ENCODE measurements at regions not wholly inside any gene's neighbourhood (a gene's known extent, or its start where the extent isn't known, plus 50 kb on each side); places are given as distances from the start of the nearest gene placed in this dataset.

DNA sequence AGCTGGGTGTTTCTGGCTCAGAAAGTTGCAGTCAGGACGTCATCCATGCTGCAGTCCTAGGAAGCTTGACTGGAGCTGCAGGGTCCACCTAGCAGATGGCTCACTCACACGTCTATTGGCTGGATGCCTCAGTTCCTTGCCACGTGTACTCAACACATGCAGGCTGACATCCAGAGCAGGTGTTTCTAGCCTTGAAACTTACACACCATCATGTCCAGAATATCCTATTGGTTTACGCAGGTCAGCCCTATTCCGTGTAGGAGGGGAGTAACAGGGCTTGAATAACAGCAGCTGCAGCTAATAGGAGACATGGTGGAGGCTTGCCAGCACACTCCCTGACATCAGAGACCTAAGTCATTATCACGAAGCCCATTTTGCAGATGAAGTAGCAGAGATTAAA is 473.5 kb downstream of the ACTL7B start:
- ChIA-PET CTCF (interaction anchor here (0.7 kb wide), 1 partner anchor 297 kb away, joined by 3 read pairs; no protein-coding TSS in a partner anchor), POLR2A (no interaction called here)
- DNase-seq (ENCODE audit: low read depth, low spot score), result no peak
- TF ChIP-seq, protein P1, sequence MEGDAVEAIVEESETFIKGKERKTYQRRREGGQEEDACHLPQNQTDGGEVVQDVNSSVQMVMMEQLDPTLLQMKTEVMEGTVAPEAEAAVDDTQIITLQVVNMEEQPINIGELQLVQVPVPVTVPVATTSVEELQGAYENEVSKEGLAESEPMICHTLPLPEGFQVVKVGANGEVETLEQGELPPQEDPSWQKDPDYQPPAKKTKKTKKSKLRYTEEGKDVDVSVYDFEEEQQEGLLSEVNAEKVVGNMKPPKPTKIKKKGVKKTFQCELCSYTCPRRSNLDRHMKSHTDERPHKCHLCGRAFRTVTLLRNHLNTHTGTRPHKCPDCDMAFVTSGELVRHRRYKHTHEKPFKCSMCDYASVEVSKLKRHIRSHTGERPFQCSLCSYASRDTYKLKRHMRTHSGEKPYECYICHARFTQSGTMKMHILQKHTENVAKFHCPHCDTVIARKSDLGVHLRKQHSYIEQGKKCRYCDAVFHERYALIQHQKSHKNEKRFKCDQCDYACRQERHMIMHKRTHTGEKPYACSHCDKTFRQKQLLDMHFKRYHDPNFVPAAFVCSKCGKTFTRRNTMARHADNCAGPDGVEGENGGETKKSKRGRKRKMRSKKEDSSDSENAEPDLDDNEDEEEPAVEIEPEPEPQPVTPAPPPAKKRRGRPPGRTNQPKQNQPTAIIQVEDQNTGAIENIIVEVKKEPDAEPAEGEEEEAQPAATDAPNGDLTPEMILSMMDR (IDR thresholded peaks at IDR 0.05; ENCODE audit: insufficient read depth, low read length, missing control alignments), result no peak
- no peak overlapping the region for H3K4me3 ChIP-seq (ENCODE audit: low read depth, low read length)

DNA sequence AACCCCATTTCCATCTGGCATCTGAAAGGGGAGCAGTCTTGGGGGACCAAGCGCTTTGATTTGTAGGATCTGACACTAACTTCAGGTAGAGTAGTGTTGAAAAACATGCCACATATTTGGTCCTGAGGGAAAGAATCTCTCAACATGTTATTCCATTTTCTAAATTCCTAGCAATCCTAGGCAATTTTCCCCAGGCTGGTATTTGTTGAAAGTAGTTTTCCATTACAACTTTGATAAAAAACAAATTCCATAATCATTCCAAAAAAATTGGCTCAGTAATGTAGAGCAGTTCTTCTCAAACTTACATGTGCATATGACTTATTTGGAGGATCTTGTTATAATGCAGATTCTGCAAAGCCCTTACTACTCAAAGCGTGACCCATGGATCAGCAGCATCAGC is 477.9 kb downstream of the ACTL7B start:
- H3K4me3 ChIP-seq (ENCODE audit: low read depth, low read length), result no peak overlapping the region
- no peak for DNase-seq (ENCODE audit: low read depth, low spot score)
- ChIA-PET POLR2A (no interaction called here), CTCF (no interaction called here)
- TF ChIP-seq, protein P1 (IDR thresholded peaks at IDR 0.05; ENCODE audit: insufficient read depth, low read length, missing control alignments), result no peak

DNA sequence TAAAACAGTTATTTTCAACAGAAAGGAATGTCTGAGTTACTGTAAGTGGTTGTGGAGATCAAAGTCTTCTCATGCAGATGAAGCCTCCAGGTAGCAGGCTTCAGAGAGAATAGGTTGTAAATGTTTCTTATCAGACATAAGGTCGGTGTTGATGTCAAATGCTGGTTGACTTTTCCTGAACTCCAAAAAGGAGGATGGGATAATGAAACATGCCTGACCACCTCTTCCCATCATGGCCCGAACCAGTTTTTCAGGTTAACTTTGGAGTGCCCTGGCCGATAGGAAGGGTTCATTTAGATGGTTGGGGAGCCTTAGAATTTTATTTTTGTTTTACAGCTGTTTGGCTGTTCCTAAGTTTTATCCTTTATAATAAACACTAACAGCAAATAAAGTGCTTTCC is 478.4 kb downstream of the ACTL7B start:
- CTCF ChIA-PET, result interaction anchor here (1.2 kb wide), 1 partner anchor 104 kb away, joined by 3 read pairs; no protein-coding TSS in a partner anchor
- TF ChIP-seq, protein P1 (IDR thresholded peaks at IDR 0.05; ENCODE audit: insufficient read depth, low read length, missing control alignments), result no peak
- POLR2A ChIA-PET, result no interaction called here
- H3K4me3 ChIP-seq (ENCODE audit: low read depth, low read length), result no peak overlapping the region
- DNase-seq (ENCODE audit: low read depth, low spot score), result no peak

DNA sequence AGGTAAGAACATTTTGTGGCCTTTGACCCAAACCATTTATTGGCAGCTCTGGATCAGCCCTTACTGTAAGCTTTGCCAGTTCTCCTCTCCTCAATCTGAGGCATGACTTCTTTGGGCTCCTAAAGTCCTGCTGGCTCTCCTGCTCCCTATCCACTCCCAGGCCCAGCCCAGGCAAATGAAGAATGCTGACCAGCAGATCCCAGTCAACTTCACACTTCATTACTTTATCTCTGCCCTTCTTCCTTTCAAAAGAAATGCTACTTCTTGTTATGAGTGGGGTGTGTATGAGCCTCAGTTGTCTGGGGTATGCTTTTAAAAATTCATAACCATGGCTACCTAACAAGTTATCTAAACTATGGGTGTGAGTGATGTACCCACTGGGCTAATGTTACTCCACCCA is 479.6 kb downstream of the ACTL7B start:
- H3K4me3 ChIP-seq (ENCODE audit: low read depth, low read length), result no peak overlapping the region
- TF ChIP-seq, protein P1 (IDR thresholded peaks at IDR 0.05; ENCODE audit: insufficient read depth, low read length, missing control alignments), result no peak
- ChIA-PET CTCF (no interaction called here), POLR2A (no interaction called here)
- no peak for DNase-seq (ENCODE audit: low read depth, low spot score)

DNA sequence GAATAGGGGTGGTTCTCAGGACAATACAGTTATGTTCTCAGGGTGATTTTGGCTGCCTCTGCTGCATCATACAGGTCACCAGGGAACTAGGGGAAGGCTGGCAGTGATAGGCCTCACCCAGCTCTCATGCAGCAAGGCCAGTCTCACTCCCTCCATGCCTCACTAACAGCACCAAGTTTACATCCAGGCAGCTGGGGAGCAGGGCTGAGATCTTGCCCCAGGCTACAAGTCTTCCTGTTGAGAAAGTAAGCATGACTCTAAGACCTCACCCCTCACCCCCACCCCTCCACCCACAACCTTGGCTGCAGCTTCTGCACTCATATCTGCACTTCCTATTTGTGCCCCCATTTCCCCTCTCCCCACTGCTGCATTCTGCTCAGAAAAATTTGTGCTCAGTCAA is 481.2 kb downstream of the ACTL7B start:
- DNase-seq (ENCODE audit: low read depth, low spot score), result no peak
- ChIA-PET CTCF (interaction anchor here (1.6 kb wide), 1 partner anchor 192 kb away, joined by 6 read pairs; no protein-coding TSS in a partner anchor), POLR2A (no interaction called here)
- TF ChIP-seq, protein P1 (IDR thresholded peaks at IDR 0.05; ENCODE audit: insufficient read depth, low read length, missing control alignments), result no peak
- H3K4me3 ChIP-seq (ENCODE audit: low read depth, low read length), result no peak overlapping the region

DNA sequence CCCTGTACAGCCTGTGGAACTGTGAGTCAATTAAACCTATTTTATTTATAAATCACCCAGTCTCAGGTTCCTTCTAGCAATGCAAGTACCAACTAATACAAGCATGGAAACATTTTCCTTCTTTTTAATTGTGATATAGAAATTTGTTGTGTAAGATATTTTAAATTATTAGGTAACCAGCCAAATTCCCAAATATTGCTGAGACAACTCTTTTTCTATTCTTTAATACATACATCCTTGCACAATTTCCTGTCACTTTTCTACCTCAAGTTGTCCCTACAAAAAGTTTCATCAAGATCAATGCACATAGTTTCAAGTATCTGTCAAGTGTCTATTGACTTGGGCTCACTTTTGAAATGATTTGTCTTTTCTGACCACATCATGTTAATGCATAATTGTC is 488.6 kb downstream of the ACTL7B start:
- ChIA-PET CTCF (no interaction called here), POLR2A (no interaction called here)
- DNase-seq (ENCODE audit: low read depth, low spot score), result no peak
- H3K4me3 ChIP-seq (ENCODE audit: low read depth, low read length), result no peak overlapping the region
- TF ChIP-seq, protein P1 (IDR thresholded peaks at IDR 0.05; ENCODE audit: insufficient read depth, low read length, missing control alignments), result no peak
